NT2/D1 (cell line): ENCODE measurements at regions not wholly inside any gene's neighbourhood (a gene's known extent, or its start where the extent isn't known, plus 50 kb on each side); places are given as distances from the start of the nearest gene placed in this dataset.

ENCODE experiments used
- SUZ12 ChIP-seq: IDR thresholded peaks from 2 replicates; pipeline ENCODE4 v1.6.1; 2011; ENCODE audit not compliant: insufficient read length, insufficient read depth; ENCODE audit errors: extremely low read depth
- ZNF274 ChIP-seq: IDR thresholded peaks from 2 replicates; pipeline ENCODE4 v1.6.1; 2011; ENCODE audit warnings: mild to moderate bottlenecking, low read depth, low read length

- TF ChIP-seq SUZ12 (no peak), ZNF274 (no peak)
These were observed 128.5 kb downstream of the ALDH8A1 start for GRCh38 chr6:134821397-134821796.
